Mucosa of stomach (tissue), 1 donor: ENCODE measurements at regions not wholly inside any gene's neighbourhood (a gene's known extent, or its start where the extent isn't known, plus 50 kb on each side); places are given as distances from the start of the nearest gene placed in this dataset.

Source experiments
- H3K27me3 ChIP-seq: one replicate; pipeline ENCODE4 v1.7.0; 2013; ENCODE audit warnings: mild to moderate bottlenecking, low read length; ENCODE audit not compliant: control insufficient read depth, insufficient read depth
- H3K36me3 ChIP-seq: one replicate; pipeline ENCODE4 v1.7.0; 2013; ENCODE audit warnings: low read length; ENCODE audit not compliant: control insufficient read depth, insufficient read depth
- H3K4me1 ChIP-seq: one replicate; pipeline ENCODE4 v1.7.0; 2013; ENCODE audit warnings: mild to moderate bottlenecking, low read length; ENCODE audit not compliant: control insufficient read depth, insufficient read depth
- H3K4me3 ChIP-seq: one replicate; pipeline ENCODE4 v1.7.0; 2013; ENCODE audit warnings: low read length
- H3K9ac ChIP-seq: one replicate; pipeline ENCODE4 v1.7.0; 2013; ENCODE audit warnings: mild to moderate bottlenecking, low read length, moderate library complexity
- H3K9me3 ChIP-seq: one replicate; pipeline ENCODE4 v1.7.0; 2013; ENCODE audit warnings: mild to moderate bottlenecking, low read length, moderate library complexity; ENCODE audit not compliant: control insufficient read depth
- donor health status: Pancreatic carcinoma.

- no peaks in the 10 kb centered on the region for H3K9me3 ChIP-seq
- H3K4me1 ChIP-seq: peaks cover 11% of the 10 kb centered on the region
- H3K36me3 ChIP-seq: no peaks in the 10 kb centered on the region
- no peaks in the 10 kb centered on the region for H3K27me3 ChIP-seq
- H3K9ac ChIP-seq: no peak overlapping the region
- no peak overlapping the region for H3K4me3 ChIP-seq
Measured at GRCh38 chr10:3016016-3016415, 51.3 kb upstream of the PFKP start.

GRCh38 chr10:3014968-3015367 is 52.4 kb upstream of the PFKP start:
- Histone ChIP-seq H3K4me3 (no peak overlapping the region), H3K9me3 (no peaks in the 10 kb centered on the region), H3K9ac (no peak overlapping the region), H3K27me3 (no peaks in the 10 kb centered on the region), H3K36me3 (no peaks in the 10 kb centered on the region), H3K4me1 (peaks cover 11% of the 10 kb centered on the region)

- H3K9ac ChIP-seq: no peak overlapping the region
- no peaks in the 10 kb centered on the region for H3K36me3 ChIP-seq
- peaks cover 20% of the 10 kb centered on the region for H3K4me1 ChIP-seq
- no peaks in the 10 kb centered on the region for H3K9me3 ChIP-seq
- H3K4me3 ChIP-seq: no peak overlapping the region
- no peaks in the 10 kb centered on the region for H3K27me3 ChIP-seq
Measured at GRCh38 chr10:3012223-3012622, 55.1 kb upstream of the PFKP start.

GRCh38 chr10:3010816-3011460 is 56.4 kb upstream of the PFKP start:
- Histone ChIP-seq H3K4me3 (no peak overlapping the region), H3K9ac (no peak overlapping the region), H3K36me3 (no peaks in the 10 kb centered on the region), H3K9me3 (no peaks in the 10 kb centered on the region), H3K4me1 (peaks cover 20% of the 10 kb centered on the region), H3K27me3 (no peaks in the 10 kb centered on the region)

- no peaks in the 10 kb centered on the region for H3K9me3 ChIP-seq
- H3K4me1 ChIP-seq: peaks cover 20% of the 10 kb centered on the region
- no peak overlapping the region for H3K9ac ChIP-seq
- H3K27me3 ChIP-seq: no peaks in the 10 kb centered on the region
- no peak overlapping the region for H3K4me3 ChIP-seq
- no peaks in the 10 kb centered on the region for H3K36me3 ChIP-seq
Measured at GRCh38 chr10:3010334-3010733, 57.0 kb upstream of the PFKP start.

- Histone ChIP-seq H3K27me3 (no peaks in the 10 kb centered on the region), H3K36me3 (no peaks in the 10 kb centered on the region), H3K9ac (no peak overlapping the region), H3K9me3 (no peaks in the 10 kb centered on the region), H3K4me3 (no peak overlapping the region), H3K4me1 (peaks cover 12% of the 10 kb centered on the region)
Measured at GRCh38 chr10:3009341-3009740, 58.0 kb upstream of the PFKP start.

- Histone ChIP-seq H3K9ac (no peak overlapping the region), H3K27me3 (no peaks in the 10 kb centered on the region), H3K9me3 (no peaks in the 10 kb centered on the region), H3K36me3 (no peaks in the 10 kb centered on the region), H3K4me3 (no peak overlapping the region), H3K4me1 (peaks cover 9% of the 10 kb centered on the region)
Measured at GRCh38 chr10:3008518-3009195, 58.7 kb upstream of the PFKP start.

GRCh38 chr10:3006607-3007006 is 60.7 kb upstream of the PFKP start:
- no peaks in the 10 kb centered on the region for H3K9me3 ChIP-seq
- H3K4me1 ChIP-seq: peaks cover 9% of the 10 kb centered on the region
- H3K4me3 ChIP-seq: no peak overlapping the region
- H3K27me3 ChIP-seq: no peaks in the 10 kb centered on the region
- no peaks in the 10 kb centered on the region for H3K36me3 ChIP-seq
- H3K9ac ChIP-seq: no peak overlapping the region

- H3K4me1 ChIP-seq: peaks cover 9% of the 10 kb centered on the region
- H3K4me3 ChIP-seq: no peak overlapping the region
- no peaks in the 10 kb centered on the region for H3K36me3 ChIP-seq
- no peaks in the 10 kb centered on the region for H3K9me3 ChIP-seq
- no peaks in the 10 kb centered on the region for H3K27me3 ChIP-seq
- H3K9ac ChIP-seq: no peak overlapping the region
Measured at GRCh38 chr10:3006093-3006492, 61.3 kb upstream of the PFKP start.

- no peak overlapping the region for H3K4me3 ChIP-seq
- no peaks in the 10 kb centered on the region for H3K4me1 ChIP-seq
- H3K9ac ChIP-seq: no peak overlapping the region
- no peaks in the 10 kb centered on the region for H3K27me3 ChIP-seq
- no peaks in the 10 kb centered on the region for H3K9me3 ChIP-seq
- H3K36me3 ChIP-seq: no peaks in the 10 kb centered on the region
Measured at GRCh38 chr10:3002304-3002703, 65.0 kb upstream of the PFKP start.

- Histone ChIP-seq H3K4me1 (no peaks in the 10 kb centered on the region), H3K27me3 (no peaks in the 10 kb centered on the region), H3K4me3 (no peak overlapping the region), H3K36me3 (no peaks in the 10 kb centered on the region), H3K9ac (no peak overlapping the region), H3K9me3 (no peaks in the 10 kb centered on the region)
Measured at GRCh38 chr10:3000048-3000447, 67.3 kb upstream of the PFKP start.

GRCh38 chr10:2994221-2994961 is 73.0 kb upstream of the PFKP start:
- H3K4me1 ChIP-seq: no peaks in the 10 kb centered on the region
- H3K27me3 ChIP-seq: no peaks in the 10 kb centered on the region
- H3K36me3 ChIP-seq: no peaks in the 10 kb centered on the region
- no peaks in the 10 kb centered on the region for H3K9me3 ChIP-seq
- no peak overlapping the region for H3K9ac ChIP-seq
- H3K4me3 ChIP-seq: no peak overlapping the region
